ENCODE measurements at regions not wholly inside any gene's neighbourhood (a gene's known extent, or its start where the extent isn't known, plus 50 kb on each side); places are given as distances from the start of the nearest gene placed in this dataset.

GRCh38 chr3:177523872-177524438 lies 326.7 kb upstream of the TBL1XR1 start:
- TF ChIP-seq TOX (CRISPR knock-in tag; IDR thresholded peaks at IDR 0.05; ENCODE audit: borderline replicate concordance) (no peak), GLIS3 (CRISPR knock-in tag; IDR thresholded peaks at IDR 0.05) (0 out of 2 replicates have a peak, but pooled peaks have one; percentile 42), PATZ1 (CRISPR knock-in tag; IDR thresholded peaks at IDR 0.05; ENCODE audit: borderline replicate concordance) (no peak), ESRRG (CRISPR knock-in tag; IDR thresholded peaks at IDR 0.05) (no peak), CSRNP3 (CRISPR knock-in tag; IDR thresholded peaks at IDR 0.05) (no peak), ZNF70 (CRISPR knock-in tag; IDR thresholded peaks at IDR 0.05) (no peak), ZFP30 (CRISPR knock-in tag; IDR thresholded peaks at IDR 0.05) (no peak), BACH2 (CRISPR knock-in tag; IDR thresholded peaks at IDR 0.05; ENCODE audit: borderline replicate concordance) (no peak)

Data from SK-N-SH treated with all-trans-retinoic acid at 6 μM for 48 hours (cell line).